HG02884 (cell line): ENCODE measurements at regions not wholly inside any gene's neighbourhood (a gene's known extent, or its start where the extent isn't known, plus 50 kb on each side); places are given as distances from the start of the nearest gene placed in this dataset.
A peak's percentile ranks its signal among the peaks of the same experiment; 100 is the strongest.

Source experiments
- ATAC-seq: cut with Tn5 transposase; IDR thresholded peaks from one replicate; pipeline ENCODE4 v1.9.1; 2021; ENCODE audit warnings: mild to moderate bottlenecking, moderate library complexity; ENCODE audit not compliant: unreplicated experiment

DNA sequence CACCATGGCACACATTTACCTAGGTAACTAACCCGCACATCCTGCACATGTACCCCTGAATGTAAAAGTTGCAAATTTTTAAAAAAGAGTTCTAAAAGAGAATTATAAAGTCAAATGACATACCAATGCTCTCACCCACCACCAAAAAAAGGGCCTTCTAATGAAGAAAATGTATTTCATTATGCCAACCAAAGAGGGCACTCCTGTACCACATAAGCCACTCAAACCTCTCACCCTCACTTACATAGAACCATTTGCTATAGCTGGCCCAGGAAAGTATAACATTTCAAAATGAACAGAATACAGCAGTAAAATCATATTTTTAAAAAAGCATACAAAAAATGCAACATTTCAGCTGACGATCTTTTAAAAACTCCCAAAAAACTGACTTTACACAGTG lies 241.5 kb upstream of the PKDCC start:
- ATAC-seq = no peak

GRCh38 chr2:41821167-41821566 lies 226.7 kb upstream of the PKDCC start:
- ATAC-seq = no peak

DNA sequence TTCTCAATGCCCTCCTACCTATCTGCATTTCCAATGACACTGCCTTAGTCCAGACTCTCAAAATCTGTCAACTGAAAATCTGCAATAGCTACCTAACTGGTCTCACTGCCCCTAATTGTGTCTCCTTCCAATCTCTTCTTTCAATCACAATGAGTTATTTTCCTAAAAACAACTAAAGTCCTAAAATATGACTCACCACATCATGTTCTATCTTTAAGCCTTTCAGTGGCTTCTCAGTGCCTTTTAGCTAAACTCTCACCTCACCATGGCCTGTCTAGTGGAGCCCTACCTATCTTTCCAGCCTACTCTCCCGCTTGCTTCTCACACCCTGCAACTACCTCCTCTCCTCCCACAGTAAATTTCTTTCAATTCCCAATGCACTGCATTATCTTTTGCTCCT lies 220.9 kb upstream of the PKDCC start:
- no peak for ATAC-seq

DNA sequence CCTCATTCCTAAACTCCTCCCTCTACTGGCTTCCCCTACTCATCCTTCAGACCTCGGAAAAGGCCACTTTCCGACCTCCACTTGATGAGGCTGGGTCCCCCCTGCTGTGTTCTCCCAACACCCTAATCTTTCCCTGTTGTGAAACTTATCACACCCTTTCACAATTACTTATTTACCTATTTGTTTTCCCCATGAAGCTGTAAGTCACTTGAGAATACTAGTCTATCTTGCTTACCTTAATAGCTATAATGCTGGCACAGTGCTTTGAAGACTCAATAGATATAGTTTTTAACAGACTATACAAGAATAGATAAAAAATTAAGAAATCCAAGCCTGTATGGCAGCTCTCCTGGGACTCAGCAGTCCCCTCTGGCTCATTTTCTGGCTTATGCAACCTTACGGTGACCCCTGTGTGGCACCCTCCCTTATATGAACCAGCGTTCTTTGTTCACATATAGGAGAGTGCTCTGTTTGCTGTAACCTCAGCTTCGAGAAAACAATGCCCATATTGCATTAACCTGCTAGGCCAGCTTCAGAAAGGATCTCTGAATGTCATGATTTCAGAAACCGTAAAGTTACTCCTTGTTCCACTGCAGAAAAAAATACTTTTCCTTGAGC lies 220.4 kb upstream of the PKDCC start:
- ATAC-seq = no peak

DNA sequence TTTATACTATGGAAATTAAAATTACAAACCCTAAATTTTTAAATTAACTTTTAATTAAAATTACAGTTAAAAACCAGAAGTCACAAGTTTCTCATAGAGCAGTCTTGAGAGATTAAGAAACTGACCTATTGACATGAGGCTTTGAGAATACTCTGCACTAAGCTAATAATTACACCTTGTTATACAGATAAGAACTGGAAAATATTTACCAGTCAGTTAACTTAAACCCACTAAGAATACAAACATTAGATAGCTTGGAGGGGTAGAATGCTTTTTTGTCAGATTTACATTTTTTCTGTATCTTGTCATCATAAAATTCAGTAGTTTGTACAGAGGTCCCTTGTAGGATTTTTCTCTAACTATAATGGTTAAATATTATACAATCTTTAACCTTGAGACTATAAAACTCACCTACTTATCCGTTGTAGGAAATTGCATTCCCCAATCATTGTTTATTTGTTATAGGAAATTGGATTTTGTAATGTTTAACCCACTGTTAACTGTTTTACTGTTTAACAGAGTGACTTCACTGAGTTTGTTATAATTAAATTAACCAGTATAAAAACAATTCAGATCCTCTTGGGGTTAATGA lies 219.7 kb upstream of the PKDCC start:
- no peak for ATAC-seq

GRCh38 chr2:41829052-41829451 lies 218.8 kb upstream of the PKDCC start:
- no peak for ATAC-seq

- ATAC-seq = no peak
These were observed 217.2 kb upstream of the PKDCC start for GRCh38 chr2:41830600-41830999.

- ATAC-seq = no peak
These were observed 215.6 kb upstream of the PKDCC start for GRCh38 chr2:41832218-41832617.

DNA sequence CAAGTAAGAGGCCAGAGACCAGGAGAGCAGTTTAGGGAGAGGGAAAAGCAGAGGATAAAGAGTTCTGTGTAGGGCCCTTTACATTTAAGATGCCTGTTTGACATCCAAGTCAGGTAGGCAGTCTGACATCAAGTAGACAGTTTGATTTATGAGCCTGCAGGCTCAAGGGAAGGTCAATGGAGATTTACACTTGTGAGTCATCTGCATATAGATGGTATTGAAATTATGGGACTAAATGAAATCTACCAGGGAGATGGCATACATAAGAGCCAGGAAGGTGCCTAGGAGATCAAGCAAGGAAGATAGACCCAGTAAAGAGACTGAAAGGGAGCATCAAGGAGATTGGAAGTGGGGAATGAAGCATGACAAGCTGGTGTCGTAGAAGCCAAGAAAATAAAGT lies 212.4 kb upstream of the PKDCC start:
- ATAC-seq = no peak

- ATAC-seq = no peak
These were observed 210.9 kb upstream of the PKDCC start for GRCh38 chr2:41836948-41837347.

DNA sequence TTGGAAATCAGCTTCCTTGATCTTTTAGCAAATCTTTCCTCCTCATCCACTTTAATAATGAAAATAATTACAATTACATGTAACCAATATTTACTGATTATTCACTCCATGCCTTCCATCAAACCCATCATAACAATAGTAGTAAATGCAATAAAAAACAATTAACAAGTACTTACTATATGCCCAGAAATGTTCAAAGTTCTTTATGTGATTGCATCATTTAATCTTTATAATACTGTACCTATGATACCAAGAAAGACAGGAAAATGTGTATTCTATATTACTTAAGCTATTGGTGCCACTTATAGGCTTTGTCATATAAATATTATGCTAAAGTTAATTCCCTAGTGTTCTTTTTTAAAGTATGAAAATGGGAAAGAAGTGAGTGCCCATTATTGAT lies 210.2 kb upstream of the PKDCC start:
- no peak for ATAC-seq

GRCh38 chr2:41840702-41841551 lies 206.9 kb upstream of the PKDCC start:
- ATAC-seq = peak; percentile 100

- ATAC-seq = no peak
These were observed 200.9 kb upstream of the PKDCC start for GRCh38 chr2:41846962-41847361.

- ATAC-seq = no peak
These were observed 199.9 kb upstream of the PKDCC start for GRCh38 chr2:41847744-41848441.

GRCh38 chr2:41851554-41851953 lies 196.3 kb upstream of the PKDCC start:
- ATAC-seq = no peak

DNA sequence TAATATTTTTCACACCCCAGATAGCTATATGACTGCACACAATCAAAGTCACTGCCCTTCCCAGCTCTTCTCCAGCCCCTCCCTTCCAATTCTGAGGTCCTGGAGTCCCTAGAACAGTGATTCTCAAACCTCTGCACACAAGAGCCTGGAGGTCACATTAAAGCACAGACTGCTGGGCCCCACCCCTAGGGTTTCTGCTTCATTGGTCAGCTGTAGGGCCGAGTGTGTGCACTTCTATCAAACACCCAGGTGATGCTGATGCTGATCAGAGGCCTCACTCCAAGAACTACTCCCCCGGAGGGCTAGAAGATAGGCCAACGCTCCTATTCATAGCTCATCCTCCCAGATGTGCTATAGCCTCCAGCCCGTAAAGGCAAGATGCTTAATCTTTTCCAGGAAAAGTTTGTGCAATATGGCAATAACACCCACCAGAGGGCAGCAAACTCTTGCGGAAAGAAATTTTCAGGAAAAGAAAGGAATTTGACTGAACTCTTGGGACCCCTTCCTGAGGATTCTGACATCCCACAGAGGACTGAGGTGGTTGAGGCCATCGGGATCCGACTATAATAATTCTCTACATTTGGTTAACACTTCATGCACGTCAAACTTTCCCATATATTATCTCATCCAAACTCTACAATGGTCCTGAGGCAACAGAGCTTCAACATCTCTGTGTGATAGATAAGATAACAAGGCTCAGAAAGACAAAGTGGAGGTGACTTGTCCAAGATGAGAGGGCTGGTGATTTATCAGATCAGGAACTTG lies 194.2 kb upstream of the PKDCC start:
- ATAC-seq = no peak

GRCh38 chr2:41854227-41854626 lies 193.6 kb upstream of the PKDCC start:
- ATAC-seq = peak; percentile 63

- no peak for ATAC-seq
These were observed 190.9 kb upstream of the PKDCC start for GRCh38 chr2:41856946-41857345.

- ATAC-seq = no peak
These were observed 188.0 kb upstream of the PKDCC start for GRCh38 chr2:41859615-41860514.

- ATAC-seq = no peak
These were observed 184.8 kb upstream of the PKDCC start for GRCh38 chr2:41863062-41863461.
